ENCODE measurements at regions not wholly inside any gene's neighbourhood (a gene's known extent, or its start where the extent isn't known, plus 50 kb on each side); places are given as distances from the start of the nearest gene placed in this dataset.

DNA sequence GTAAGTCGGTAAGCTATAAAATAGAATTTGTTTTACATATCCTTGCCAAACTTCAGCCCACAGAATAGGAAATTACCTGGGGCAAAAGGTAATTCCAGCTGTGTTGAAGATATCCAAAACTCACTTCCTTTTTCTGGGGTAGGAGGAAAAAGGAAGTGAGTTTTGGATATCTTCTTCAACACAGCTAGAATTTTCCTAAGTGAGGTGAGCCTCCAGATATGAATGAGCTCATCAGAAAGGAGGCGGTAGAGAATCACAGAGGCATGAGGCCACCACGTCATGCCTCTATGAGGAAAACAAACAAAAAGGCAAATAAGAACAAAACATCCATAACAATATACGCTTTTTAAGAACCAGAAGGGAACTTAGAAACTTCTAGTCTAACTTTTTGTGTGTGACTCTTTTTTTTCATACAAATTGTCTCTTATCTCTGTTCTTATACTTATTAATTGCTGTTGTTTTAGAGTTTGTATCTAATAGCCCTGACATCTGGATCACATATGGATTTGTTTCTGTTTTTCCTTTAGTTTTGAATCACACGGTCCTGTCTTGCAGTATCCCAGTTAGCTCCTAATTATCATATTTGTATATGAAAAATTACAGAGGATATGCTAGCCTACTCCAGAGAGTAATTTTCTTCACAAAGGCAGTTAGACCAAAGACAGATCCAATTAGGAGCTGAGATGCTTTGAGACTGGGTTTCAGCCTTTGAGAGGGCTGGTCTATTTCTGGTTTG, 104.5 kb downstream of the RBM43 start:
- Histone ChIP-seq H3K4me3 (ENCODE audit: low read length) (no peak overlapping the region), H3K36me3 (replicated peaks; ENCODE audit: low read depth, low read length) (no peaks in the 10 kb centered on the region), H3K4me2 (ENCODE audit: low read length) (no peak overlapping the region), H3K27me3 (ENCODE audit: low read depth, low read length) (peaks cover 3% of the 10 kb centered on the region; the same call in 1 of the 2 replicates), H2AFZ (ENCODE audit: low read depth, low read length) (no peak overlapping the region), H3K9me3 (ENCODE audit: insufficient read depth, low read length) (no peaks in the 10 kb centered on the region), H3K4me1 (ENCODE audit: low read length) (no peaks in the 10 kb centered on the region), H3K27ac (ENCODE audit: low read length) (no peak overlapping the region), H4K20me1 (ENCODE audit: insufficient read depth, low read length) (no peaks in the 10 kb centered on the region), H3K79me2 (ENCODE audit: low read length) (no peaks in the 10 kb centered on the region), H3K9ac (ENCODE audit: low read length) (no peak overlapping the region)
- TF ChIP-seq, protein P1, sequence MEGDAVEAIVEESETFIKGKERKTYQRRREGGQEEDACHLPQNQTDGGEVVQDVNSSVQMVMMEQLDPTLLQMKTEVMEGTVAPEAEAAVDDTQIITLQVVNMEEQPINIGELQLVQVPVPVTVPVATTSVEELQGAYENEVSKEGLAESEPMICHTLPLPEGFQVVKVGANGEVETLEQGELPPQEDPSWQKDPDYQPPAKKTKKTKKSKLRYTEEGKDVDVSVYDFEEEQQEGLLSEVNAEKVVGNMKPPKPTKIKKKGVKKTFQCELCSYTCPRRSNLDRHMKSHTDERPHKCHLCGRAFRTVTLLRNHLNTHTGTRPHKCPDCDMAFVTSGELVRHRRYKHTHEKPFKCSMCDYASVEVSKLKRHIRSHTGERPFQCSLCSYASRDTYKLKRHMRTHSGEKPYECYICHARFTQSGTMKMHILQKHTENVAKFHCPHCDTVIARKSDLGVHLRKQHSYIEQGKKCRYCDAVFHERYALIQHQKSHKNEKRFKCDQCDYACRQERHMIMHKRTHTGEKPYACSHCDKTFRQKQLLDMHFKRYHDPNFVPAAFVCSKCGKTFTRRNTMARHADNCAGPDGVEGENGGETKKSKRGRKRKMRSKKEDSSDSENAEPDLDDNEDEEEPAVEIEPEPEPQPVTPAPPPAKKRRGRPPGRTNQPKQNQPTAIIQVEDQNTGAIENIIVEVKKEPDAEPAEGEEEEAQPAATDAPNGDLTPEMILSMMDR (IDR thresholded peaks at IDR 0.05; ENCODE audit: low read depth, low read length): no peak
- no peak for TF ChIP-seq EZH2phosphoT487 (IDR thresholded peaks at IDR 0.05; ENCODE audit: low read depth)

DNA sequence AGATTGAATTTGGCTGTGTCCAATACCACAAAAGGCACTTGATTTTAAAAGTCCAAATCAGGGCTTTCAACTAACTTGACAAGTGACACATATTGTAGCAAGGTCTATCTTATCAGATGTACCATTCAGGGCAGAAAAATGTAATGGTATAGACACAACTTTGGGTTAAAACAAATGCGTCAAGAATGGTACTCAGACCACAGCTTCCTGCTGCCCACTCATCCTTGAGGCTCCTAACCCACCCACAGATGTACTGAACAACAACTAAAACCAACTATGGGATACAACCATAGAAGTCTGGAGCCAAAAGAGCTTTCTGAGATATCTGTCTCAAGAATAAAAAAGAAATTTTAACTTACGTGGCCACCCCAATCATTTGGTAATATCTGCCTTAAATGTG, 105.2 kb downstream of the RBM43 start:
- H3K4me2 ChIP-seq (ENCODE audit: low read length): no peak overlapping the region
- no peaks in the 10 kb centered on the region for H3K79me2 ChIP-seq (ENCODE audit: low read length)
- H3K27me3 ChIP-seq (ENCODE audit: low read depth, low read length): peaks cover 3% of the 10 kb centered on the region; the same call in 1 of the 2 replicates
- no peaks in the 10 kb centered on the region for H3K36me3 ChIP-seq (replicated peaks; ENCODE audit: low read depth, low read length)
- no peaks in the 10 kb centered on the region for H4K20me1 ChIP-seq (ENCODE audit: insufficient read depth, low read length)
- TF ChIP-seq EZH2phosphoT487 (IDR thresholded peaks at IDR 0.05; ENCODE audit: low read depth): no peak
- TF ChIP-seq, protein P1 (IDR thresholded peaks at IDR 0.05; ENCODE audit: low read depth, low read length): no peak
- H3K4me1 ChIP-seq (ENCODE audit: low read length): no peaks in the 10 kb centered on the region
- H3K9me3 ChIP-seq (ENCODE audit: insufficient read depth, low read length): no peaks in the 10 kb centered on the region
- H3K4me3 ChIP-seq (ENCODE audit: low read length): no peak overlapping the region
- no peak overlapping the region for H2AFZ ChIP-seq (ENCODE audit: low read depth, low read length)
- H3K27ac ChIP-seq (ENCODE audit: low read length): no peak overlapping the region
- H3K9ac ChIP-seq (ENCODE audit: low read length): no peak overlapping the region

DNA sequence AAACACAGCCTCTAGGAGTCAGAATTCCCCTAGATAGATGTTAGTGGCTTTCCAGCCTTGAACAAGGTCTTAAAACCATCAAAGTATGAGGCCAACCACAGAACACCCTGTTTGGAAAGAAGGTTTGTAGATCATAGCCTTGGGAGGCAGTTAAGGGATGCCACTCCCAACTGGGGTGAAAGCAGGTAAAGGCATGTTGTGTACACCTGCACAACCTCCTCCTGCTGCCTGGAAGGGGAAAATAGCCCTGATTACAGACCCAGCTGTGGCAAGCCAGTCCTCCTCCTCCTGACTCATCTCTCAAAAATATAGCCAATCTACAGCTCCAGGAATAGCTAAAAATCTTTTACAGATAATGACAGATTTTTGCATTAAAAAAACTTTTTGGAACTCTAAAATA, 108.1 kb downstream of the RBM43 start:
- Histone ChIP-seq H3K27me3 (ENCODE audit: low read depth, low read length) (peaks cover 3% of the 10 kb centered on the region; the same call in 1 of the 2 replicates), H3K9ac (ENCODE audit: low read length) (no peak overlapping the region), H2AFZ (ENCODE audit: low read depth, low read length) (no peak overlapping the region), H3K4me2 (ENCODE audit: low read length) (no peak overlapping the region), H3K9me3 (ENCODE audit: insufficient read depth, low read length) (no peaks in the 10 kb centered on the region), H4K20me1 (ENCODE audit: insufficient read depth, low read length) (no peaks in the 10 kb centered on the region), H3K27ac (ENCODE audit: low read length) (no peak overlapping the region), H3K79me2 (ENCODE audit: low read length) (no peaks in the 10 kb centered on the region), H3K4me3 (ENCODE audit: low read length) (no peak overlapping the region), H3K4me1 (ENCODE audit: low read length) (peaks cover 9% of the 10 kb centered on the region), H3K36me3 (replicated peaks; ENCODE audit: low read depth, low read length) (no peaks in the 10 kb centered on the region)
- TF ChIP-seq, protein P1 (IDR thresholded peaks at IDR 0.05; ENCODE audit: low read depth, low read length): no peak
- no peak for TF ChIP-seq EZH2phosphoT487 (IDR thresholded peaks at IDR 0.05; ENCODE audit: low read depth)

DNA sequence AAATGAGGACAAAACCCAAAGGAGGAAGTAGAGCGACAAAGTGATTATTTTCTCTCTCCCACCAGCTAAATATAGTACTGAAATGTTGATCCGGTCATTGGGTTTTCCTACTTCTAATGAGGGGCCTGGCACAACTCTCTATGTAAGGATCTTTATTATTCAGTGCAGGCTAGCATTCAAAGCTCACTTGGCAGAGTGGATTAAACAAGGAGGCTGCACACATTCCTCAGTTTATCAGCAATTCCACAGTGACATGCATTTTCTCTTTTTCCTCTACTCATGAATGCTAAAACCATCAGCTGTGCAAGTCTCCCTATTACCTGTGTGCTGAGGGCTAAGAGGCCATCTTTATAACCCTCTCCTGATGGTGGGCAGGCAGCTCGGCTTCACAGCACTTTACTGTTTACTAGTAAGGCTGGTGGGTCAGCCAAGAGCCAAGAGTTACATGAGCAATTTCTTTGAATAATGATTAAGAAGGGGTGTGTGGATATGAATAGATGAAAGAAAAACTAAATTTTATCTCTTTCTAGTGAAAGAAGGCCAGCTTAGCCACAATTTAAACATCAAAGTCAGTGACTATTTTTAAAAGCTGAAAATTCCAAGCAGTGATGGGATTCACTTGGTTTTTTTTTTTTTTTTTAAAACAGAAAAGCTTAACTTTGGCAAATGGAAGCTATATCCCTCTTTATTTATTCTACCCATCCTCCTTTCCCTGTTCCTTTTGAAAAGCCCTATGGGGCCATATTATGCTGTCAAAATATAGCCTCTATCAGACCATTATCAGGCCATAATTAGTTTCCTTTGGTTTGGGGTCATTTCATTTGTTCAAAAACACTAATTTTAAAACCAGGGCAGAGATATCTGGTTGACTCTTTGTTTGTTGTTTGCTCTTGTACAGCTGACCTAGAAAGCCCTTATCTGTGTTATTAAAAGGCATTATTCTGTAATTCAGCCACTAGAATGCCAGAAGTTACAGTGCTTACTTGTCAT, 111.0 kb downstream of the RBM43 start:
- H4K20me1 ChIP-seq (ENCODE audit: insufficient read depth, low read length): no peaks in the 10 kb centered on the region
- H3K4me3 ChIP-seq (ENCODE audit: low read length): no peak overlapping the region
- peaks cover 11% of the 10 kb centered on the region for H3K4me1 ChIP-seq (ENCODE audit: low read length)
- no peaks in the 10 kb centered on the region for H3K36me3 ChIP-seq (replicated peaks; ENCODE audit: low read depth, low read length)
- no peaks in the 10 kb centered on the region for H3K9me3 ChIP-seq (ENCODE audit: insufficient read depth, low read length)
- peak overlapping the region; percentile 66; the same call in 1 of the 2 replicates for H2AFZ ChIP-seq (ENCODE audit: low read depth, low read length)
- H3K27me3 ChIP-seq (ENCODE audit: low read depth, low read length): peaks cover under 1% of the 10 kb centered on the region; the same call in 1 of the 2 replicates
- H3K9ac ChIP-seq (ENCODE audit: low read length): no peak overlapping the region
- peak overlapping the region; percentile 32 for H3K4me2 ChIP-seq (ENCODE audit: low read length)
- no peaks in the 10 kb centered on the region for H3K79me2 ChIP-seq (ENCODE audit: low read length)
- no peak overlapping the region for H3K27ac ChIP-seq (ENCODE audit: low read length)
- no peak for TF ChIP-seq EZH2phosphoT487 (IDR thresholded peaks at IDR 0.05; ENCODE audit: low read depth)
- TF ChIP-seq, protein P1 (IDR thresholded peaks at IDR 0.05; ENCODE audit: low read depth, low read length): no peak

Measured in OCI-LY3 (cell line).